Fibroblast of lung (primary cell): ENCODE measurements at regions not wholly inside any gene's neighbourhood (a gene's known extent, or its start where the extent isn't known, plus 50 kb on each side); places are given as distances from the start of the nearest gene placed in this dataset.

ENCODE experiments used
- CTCF ChIP-seq, 2 donors: IDR thresholded peaks in 1 of 2; conservative IDR thresholded peaks in 1 of 2; 1 replicate in 1 of 2; 2 replicates in 1 of 2; pipeline ENCODE4 v1.5.1; 2011 to 2012; ENCODE audit warnings: low read length in 2 of 2, control low read depth in 1 of 2, inconsistent platforms in 1 of 2, low read depth in 1 of 2, mild to moderate bottlenecking in 1 of 2
- EZH2 ChIP-seq: IDR thresholded peaks from 2 replicates; pipeline ENCODE4 v1.5.1; 2012; ENCODE audit warnings: low read length, control low read depth, mild to moderate bottlenecking; ENCODE audit errors: missing control alignments

GRCh38 chr2:199684168-199684567 is 166.8 kb downstream of the FTCDNL1 start:
- TF ChIP-seq CTCF (conservative IDR thresholded peaks at IDR 0.05 in 1 of 2, IDR thresholded peaks at IDR 0.05 in 1 of 2; ENCODE audit: low read depth in 1 of 2, low read length in 2 of 2) = no peak
- TF ChIP-seq EZH2 = no peak
